Left ventricle myocardium superior (tissue), 1 donor: ENCODE measurements at regions not wholly inside any gene's neighbourhood (a gene's known extent, or its start where the extent isn't known, plus 50 kb on each side); places are given as distances from the start of the nearest gene placed in this dataset.

ENCODE experiments used
- ATAC-seq: fragments of 200-7000 bp; cut with Tn5 transposase; one replicate; pipeline ENCODE4 v1.9.1; 2020; ENCODE audit warnings: mild to moderate bottlenecking, moderate library complexity
- DNase-seq: peaks from one replicate; pipeline ENCODE4 v3.0.0-alpha.2; 2020
- intact Hi-C: fragments of 100-400 bp; cut with micrococcal nuclease; formaldehyde crosslinking; loops from one replicate; pipeline ENCODE4 v1.11.0; 2022
- donor health status: DM: no; HTN: yes; CAD: no; lungs with severe emphysema.

GRCh38 chr6:8683204-8683603, 247.9 kb upstream of the SLC35B3 start:
- DNase-seq (no peak), ATAC-seq (no peak)
- intact Hi-C loops: no loop called here

- ATAC-seq: no peak
- intact Hi-C loops: no loop called here
These were observed 244.5 kb upstream of the SLC35B3 start for GRCh38 chr6:8679823-8680222.

GRCh38 chr6:8678466-8678865, 243.1 kb upstream of the SLC35B3 start:
- no peak for ATAC-seq
- intact Hi-C loops: no loop called here
- DNase-seq: no peak

More at GRCh38 chr6:8679823-8680222, 244.5 kb upstream of the SLC35B3 start:
- no peak for DNase-seq

- no peak for ATAC-seq
- DNase-seq: no peak
- intact Hi-C loops: no loop called here
These were observed 238.8 kb upstream of the SLC35B3 start for GRCh38 chr6:8674126-8674525.

GRCh38 chr6:8672882-8673281, 237.5 kb upstream of the SLC35B3 start:
- ATAC-seq (no peak), DNase-seq (no peak)
- intact Hi-C loops: no loop called here

GRCh38 chr6:8670792-8671191, 235.4 kb upstream of the SLC35B3 start:
- intact Hi-C loops: no loop called here
- no peak for ATAC-seq
- no peak for DNase-seq

- no peak for ATAC-seq
- intact Hi-C loops: no loop called here
These were observed 229.4 kb upstream of the SLC35B3 start for GRCh38 chr6:8664700-8665099.

GRCh38 chr6:8664070-8664469, 228.7 kb upstream of the SLC35B3 start:
- intact Hi-C loops: no loop called here

More at GRCh38 chr6:8664700-8665099, 229.4 kb upstream of the SLC35B3 start:
- DNase-seq: no peak

GRCh38 chr6:8659404-8660189, 224.3 kb upstream of the SLC35B3 start:
- no peak for ATAC-seq
- intact Hi-C loops: no loop called here
- no peak for DNase-seq

More at GRCh38 chr6:8664070-8664469, 228.7 kb upstream of the SLC35B3 start:
- ATAC-seq (no peak), DNase-seq (no peak)

GRCh38 chr6:8658416-8658815, 223.1 kb upstream of the SLC35B3 start:
- intact Hi-C loops: no loop called here
- no peak for ATAC-seq
- DNase-seq: no peak

- DNase-seq (no peak), ATAC-seq (no peak)
- intact Hi-C loops: no loop called here
These were observed 222.2 kb upstream of the SLC35B3 start for GRCh38 chr6:8657522-8657921.

GRCh38 chr6:8655670-8656454, 220.5 kb upstream of the SLC35B3 start:
- no peak for ATAC-seq
- intact Hi-C loops: no loop called here

GRCh38 chr6:8652710-8653109, 217.4 kb upstream of the SLC35B3 start:
- DNase-seq (no peak), ATAC-seq (no peak)
- intact Hi-C loops: no loop called here

More at GRCh38 chr6:8655670-8656454, 220.5 kb upstream of the SLC35B3 start:
- no peak for DNase-seq

GRCh38 chr6:8651998-8652397, 216.7 kb upstream of the SLC35B3 start:
- ATAC-seq (no peak), DNase-seq (no peak)
- intact Hi-C loops: no loop called here

GRCh38 chr6:8645212-8645611, 209.9 kb upstream of the SLC35B3 start:
- no peak for ATAC-seq
- no peak for DNase-seq
- intact Hi-C loops: no loop called here

GRCh38 chr6:8644306-8644705, 209.0 kb upstream of the SLC35B3 start:
- ATAC-seq: no peak
- intact Hi-C loops: no loop called here
- no peak for DNase-seq

GRCh38 chr6:8642854-8643253, 207.5 kb upstream of the SLC35B3 start:
- intact Hi-C loops: no loop called here
- ATAC-seq (no peak), DNase-seq (no peak)

- DNase-seq: no peak
- intact Hi-C loops: no loop called here
- peak; percentile 23 for ATAC-seq
These were observed 206.8 kb upstream of the SLC35B3 start for GRCh38 chr6:8642131-8642530.

- ATAC-seq (no peak), DNase-seq (no peak)
- intact Hi-C loops: no loop called here
These were observed 204.7 kb upstream of the SLC35B3 start for GRCh38 chr6:8639928-8640649.
